HCT116 (cell line): ENCODE measurements at regions not wholly inside any gene's neighbourhood (a gene's known extent, or its start where the extent isn't known, plus 50 kb on each side); places are given as distances from the start of the nearest gene placed in this dataset.

ENCODE experiments used
- ATAC-seq: fragments of 200-7000 bp; cut with Tn5 transposase; 2 replicates; pipeline ENCODE4 v1.9.1; 2020; ENCODE audit warnings: mild to moderate bottlenecking, moderate library complexity
- BruUV-seq: library from RNA; stranded (reverse); fragments of 400-500 nt; replicated peaks from 2 replicates; lab custom pipeline; 2021; lab: Mats Ljungman, UMichigan
- CTCF ChIA-PET: fragments of 300-600 bp; sonication (Branson Sonifier 250); formaldehyde crosslinking; loops from one replicate; lab custom pipeline; 2021; ENCODE audit warnings: antibody characterized with exemption; lab: Charles Lee
- POLR2A ChIA-PET: fragments of 300-600, 350-600 bp; sonication (Branson Sonifier 250); formaldehyde crosslinking; loops from one replicate; lab custom pipeline; 2021; ENCODE audit warnings: antibody characterized with exemption; lab: Charles Lee
- RAD21 ChIA-PET, 2 experiments: fragments of 300-600 bp; sonication (Branson Sonifier 250); formaldehyde crosslinking; loops; one replicate each; lab custom pipeline; 2023; ENCODE audit warnings: low total read pairs in 2 of 2; ENCODE audit not compliant: uncharacterized antibody in 2 of 2, unreplicated experiment in 2 of 2, low non-redundant PET in 1 of 2; lab: Charles Lee
- DNase-seq: peaks from one replicate; pipeline ENCODE4 v3.0.0-alpha.2; 2010; ENCODE audit warnings: low read depth, low spot score
- H2AFZ ChIP-seq: fragments of 200-600 bp; shearing (Covaris generic), sonication (generic); 2 replicates; pipeline ENCODE4 v1.6.1; 2017; ENCODE audit warnings: low read depth, mixed run types, mixed read lengths, antibody characterized with exemption, low read length; ENCODE audit not compliant: poor library complexity, severe bottlenecking
- H3K27ac ChIP-seq: 2 replicates; pipeline ENCODE4 v1.5.1; 2012; ENCODE audit warnings: low read depth, low read length
- H3K27me3 ChIP-seq: fragments of 200-600 bp; sonication (generic); 2 replicates; pipeline ENCODE4 v1.6.1; 2016; ENCODE audit warnings: mixed run types, low read length, mixed read lengths; ENCODE audit not compliant: insufficient read depth
- H3K36me3 ChIP-seq, 2 experiments: fragments of 200-500 bp in 1 of 2; fragments of 200-600 bp in 1 of 2; sonication (Bioruptor generic) in 1 of 2; sonication (generic) in 1 of 2; 2 replicates each; pipeline versions ENCODE4 v1.5.1 to v1.6.1; 2014 to 2016; ENCODE audit warnings: low read length in 2 of 2, inconsistent platforms in 1 of 2, mixed read lengths in 1 of 2, mixed run types in 1 of 2; ENCODE audit not compliant: insufficient read depth in 2 of 2, control insufficient read depth in 1 of 2
- H3K4me1 ChIP-seq, 2 experiments: fragments of 200-600 bp in 1 of 2; sonication (generic) in 1 of 2; 2 replicates each; pipeline versions ENCODE4 v1.5.1 to v1.6.1; 2012 to 2017; ENCODE audit warnings: low read length in 2 of 2, inconsistent platforms in 1 of 2, mild to moderate bottlenecking in 1 of 2, mixed read lengths in 1 of 2, mixed run types in 1 of 2, moderate library complexity in 1 of 2; ENCODE audit not compliant: insufficient read depth in 2 of 2, control insufficient read depth in 1 of 2
- H3K4me2 ChIP-seq: fragments of 200-600 bp; sonication (generic); 2 replicates; pipeline ENCODE4 v1.6.1; 2017; ENCODE audit warnings: mixed run types, low read length, mixed read lengths
- H3K4me3 ChIP-seq, 2 experiments: fragments of 200-600 bp in 1 of 2; sonication (generic) in 1 of 2; replicated peaks in 1 of 2; 2 replicates each; pipeline ENCODE4 v1.5.1; 2011 to 2016; ENCODE audit warnings: low read length in 2 of 2, control low read depth in 1 of 2, low read depth in 1 of 2, mild to moderate bottlenecking in 1 of 2, mixed read lengths in 1 of 2, mixed run types in 1 of 2
- H3K79me2 ChIP-seq: fragments of 200-600 bp; sonication (generic); 2 replicates; pipeline ENCODE4 v1.6.1; 2017; ENCODE audit warnings: mild to moderate bottlenecking, mixed run types, low read length, moderate library complexity, mixed read lengths; ENCODE audit not compliant: insufficient read depth
- H3K9ac ChIP-seq: fragments of 200-600 bp; sonication (generic); 2 replicates; pipeline ENCODE4 v1.6.1; 2016; ENCODE audit warnings: low read length, mixed read lengths
- H3K9me2 ChIP-seq: fragments of 200-600 bp; sonication (generic), shearing (Covaris generic); 2 replicates; pipeline ENCODE4 v1.6.1; 2017; ENCODE audit warnings: mixed run types, mild to moderate bottlenecking, moderate library complexity; ENCODE audit not compliant: insufficient read depth
- H3K9me3 ChIP-seq, 2 experiments: fragments of 200-500 bp in 1 of 2; fragments of 200-600 bp in 1 of 2; sonication (Bioruptor generic) in 1 of 2; sonication (generic) in 1 of 2; 2 replicates each; pipeline ENCODE4 v1.6.1; 2014 to 2017; ENCODE audit warnings: low read length in 2 of 2, mixed read lengths in 2 of 2, inconsistent platforms in 1 of 2, low read depth in 1 of 2, mild to moderate bottlenecking in 1 of 2, mixed run types in 1 of 2, moderate library complexity in 1 of 2; ENCODE audit not compliant: control insufficient read depth in 1 of 2, insufficient read depth in 1 of 2
- H4K20me1 ChIP-seq: fragments of 200-600 bp; sonication (generic), shearing (Covaris generic); 2 replicates; pipeline ENCODE4 v1.6.1; 2017; ENCODE audit warnings: mixed run types, mild to moderate bottlenecking, moderate library complexity; ENCODE audit not compliant: insufficient read depth
- CTCF ChIP-seq, 3 experiments: fragments of 200-600 bp in 1 of 3; sonication (generic) in 1 of 3; IDR thresholded peaks in 2 of 3; conservative IDR thresholded peaks in 1 of 3; 2 replicates each; pipeline ENCODE4 v1.5.1; 2012 to 2017; ENCODE audit warnings: low read depth in 2 of 3, low read length in 2 of 3, antibody characterized with exemption in 1 of 3, borderline replicate concordance in 1 of 3, control low read depth in 1 of 3, mild to moderate bottlenecking in 1 of 3, mixed read lengths in 1 of 3, mixed run types in 1 of 3, moderate library complexity in 1 of 3; ENCODE audit not compliant: insufficient read depth in 1 of 3
- EGR1 ChIP-seq: IDR thresholded peaks from 2 replicates; pipeline ENCODE4 v1.6.1; 2012; ENCODE audit warnings: low read depth
- EZH2phosphoT487 ChIP-seq: fragments of 200-600 bp; IDR thresholded peaks from 2 replicates; pipeline ENCODE4 v1.6.1; 2018; ENCODE audit warnings: antibody characterized with exemption, borderline replicate concordance
- MAX ChIP-seq: IDR thresholded peaks from 2 replicates; pipeline ENCODE4 v1.6.1; 2012
- POLR2A ChIP-seq: IDR thresholded peaks from 2 replicates; pipeline ENCODE4 v1.7.0; 2011; ENCODE audit warnings: borderline replicate concordance; ENCODE audit not compliant: insufficient read depth, insufficient read length; ENCODE audit errors: extremely low read depth
- SP1 ChIP-seq: IDR thresholded peaks from 2 replicates; pipeline ENCODE4 v1.6.1; 2012; ENCODE audit warnings: low read depth
- ZBTB33 ChIP-seq: IDR thresholded peaks from 2 replicates; pipeline ENCODE4 v1.6.1; 2011; ENCODE audit warnings: mild to moderate bottlenecking, low read length, moderate library complexity; ENCODE audit not compliant: insufficient replicate concordance; ENCODE audit errors: extremely low read depth
- ZNF274 ChIP-seq: fragments of 200-500 bp; sonication (Bioruptor generic); IDR thresholded peaks from 2 replicates; pipeline ENCODE4 v1.6.1; 2014; ENCODE audit warnings: mild to moderate bottlenecking, low read depth, low read length, inconsistent platforms
- intact Hi-C: fragments of 100-400 bp; cut with micrococcal nuclease; formaldehyde crosslinking; loops from 2 replicates; pipeline ENCODE4 v1.10.0; 2022

- TF ChIP-seq CTCF (IDR thresholded peaks at IDR 0.05 in 2 of 3, conservative IDR thresholded peaks at IDR 0.05 in 1 of 3; ENCODE audit: borderline replicate concordance in 1 of 3, insufficient read depth in 1 of 3, low read depth in 2 of 3, low read length in 2 of 3) = no peak
- no peak for TF ChIP-seq ZBTB33
- TF ChIP-seq ZNF274 = no peak
- TF ChIP-seq EZH2phosphoT487 = no peak
These were observed 243.0 kb upstream of the RUNX1 start (continued) for GRCh38 chr21:35291973-35292627.

- intact Hi-C loops = no loop called here
- Histone ChIP-seq H4K20me1 (no peaks in the 10 kb centered on the region), H3K9me3 (0 out of 4 replicates have a peak, but pooled peaks cover 3 to 6% of the 10 kb centered on the region in 2 experiments), H3K4me2 (no peak overlapping the region), H3K27me3 (no peaks in the 10 kb centered on the region), H3K9me2 (no peaks in the 10 kb centered on the region), H3K27ac (no peak overlapping the region), H2AFZ (no peak overlapping the region), H3K36me3 (no peaks in the 10 kb centered on the region), H3K9ac (no peak overlapping the region), H3K4me1 (peaks cover 22 to 25% of the 10 kb centered on the region in 2 experiments), H3K4me3 (no peak overlapping the region), H3K79me2 (no peaks in the 10 kb centered on the region)
- BruUV-seq = no TSS peak
- RAD21 ChIA-PET = no interaction called here
- ATAC-seq (no peak), DNase-seq (no peak)
- CTCF ChIA-PET = no interaction called here
- TF ChIP-seq EGR1 (no peak), SP1 (no peak), MAX (no peak), POLR2A (no peak)
- POLR2A ChIA-PET = no interaction called here
These were observed 241.9 kb upstream of the RUNX1 start for GRCh38 chr21:35291034-35291433.
